ENCODE measurements at regions not wholly inside any gene's neighbourhood (a gene's known extent, or its start where the extent isn't known, plus 50 kb on each side); places are given as distances from the start of the nearest gene placed in this dataset.
"Not testable (repeated sequence)": the region's sequence is repeated elsewhere in the genome, so short reads cannot be mapped to it uniquely, and the experiment has no call there.

GRCh38 chr1:187838335-187839293, 1009.9 kb downstream of the PLA2G4A start:
- no peak for DNase-seq (ENCODE audit: low spot score)

GRCh38 chr1:187839873-187840272, 1011.1 kb downstream of the PLA2G4A start:
- no peak for DNase-seq (ENCODE audit: low spot score)

- no peak for DNase-seq (ENCODE audit: low spot score)
Observed at GRCh38 chr1:187840557-187840956, 1011.8 kb downstream of the PLA2G4A start.

DNA sequence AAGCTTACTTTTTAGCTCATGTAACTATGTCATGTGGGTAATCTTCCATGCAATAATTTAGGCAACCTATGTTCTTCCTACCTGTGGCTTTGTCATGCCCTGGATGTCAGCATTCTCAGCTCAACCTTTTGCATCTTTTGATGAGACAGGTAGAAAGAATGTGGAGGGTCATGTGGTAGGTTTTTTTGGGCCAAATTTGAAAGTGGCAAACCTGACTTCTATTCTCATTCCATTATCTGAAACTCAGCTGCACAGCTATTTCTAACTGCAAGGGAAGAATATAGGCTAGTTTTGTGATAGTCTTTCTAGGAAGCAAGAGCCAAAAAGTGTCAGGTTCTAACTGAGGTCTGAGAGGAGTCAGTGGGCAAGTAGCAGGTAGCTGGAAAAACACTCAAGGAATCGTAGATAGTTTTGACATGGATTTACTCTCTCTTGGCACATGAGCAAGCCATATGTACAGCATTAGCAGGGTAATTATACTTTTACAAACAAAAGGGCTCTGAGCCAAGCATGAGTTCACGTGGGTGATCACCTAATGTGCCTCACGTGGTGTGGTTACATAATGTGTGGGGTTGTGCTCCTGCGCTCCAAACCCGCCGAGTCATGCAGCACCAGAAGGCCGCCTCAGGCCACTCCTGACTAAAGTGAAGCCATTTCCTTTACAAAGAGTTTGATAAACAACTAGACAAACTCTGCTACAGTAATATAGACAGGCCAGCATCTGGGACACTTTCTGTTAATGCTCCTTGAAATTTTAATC, 1013.8 kb downstream of the PLA2G4A start:
- no peak for DNase-seq (ENCODE audit: low spot score)

- DNase-seq (ENCODE audit: low spot score), result no peak
Observed at GRCh38 chr1:187844313-187844712, 1015.6 kb downstream of the PLA2G4A start.

GRCh38 chr1:187847531-187847930, 1018.8 kb downstream of the PLA2G4A start:
- no peak for DNase-seq (ENCODE audit: low spot score)

GRCh38 chr1:187848321-187848720, 1019.6 kb downstream of the PLA2G4A start:
- DNase-seq (ENCODE audit: low spot score), result no peak

GRCh38 chr1:187850146-187850545, 1021.4 kb downstream of the PLA2G4A start:
- not testable (repeated sequence) for DNase-seq (ENCODE audit: low spot score)

GRCh38 chr1:187853505-187853904, 1024.8 kb downstream of the PLA2G4A start:
- DNase-seq (ENCODE audit: low spot score), result no peak

DNA sequence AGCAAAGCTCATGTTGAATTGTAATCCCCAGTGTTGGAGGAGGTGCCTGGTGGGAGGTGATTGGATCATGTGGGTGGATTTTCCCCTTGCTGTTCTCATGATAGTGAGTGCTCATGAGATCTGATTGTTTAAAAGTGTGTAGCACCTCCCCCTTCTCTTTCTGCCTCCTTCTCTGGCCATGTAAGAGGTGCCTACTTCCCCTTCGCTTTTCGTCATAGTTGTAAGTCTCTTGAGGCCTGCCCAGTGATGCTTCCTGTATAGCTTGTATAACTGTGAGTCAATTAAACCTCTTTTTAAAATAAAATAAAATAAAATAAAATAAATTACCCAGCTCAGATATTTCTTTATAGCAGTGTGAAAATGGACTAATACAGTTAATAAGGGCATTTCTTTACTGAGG, 1025.7 kb downstream of the PLA2G4A start:
- no peak for DNase-seq (ENCODE audit: low spot score)

DNA sequence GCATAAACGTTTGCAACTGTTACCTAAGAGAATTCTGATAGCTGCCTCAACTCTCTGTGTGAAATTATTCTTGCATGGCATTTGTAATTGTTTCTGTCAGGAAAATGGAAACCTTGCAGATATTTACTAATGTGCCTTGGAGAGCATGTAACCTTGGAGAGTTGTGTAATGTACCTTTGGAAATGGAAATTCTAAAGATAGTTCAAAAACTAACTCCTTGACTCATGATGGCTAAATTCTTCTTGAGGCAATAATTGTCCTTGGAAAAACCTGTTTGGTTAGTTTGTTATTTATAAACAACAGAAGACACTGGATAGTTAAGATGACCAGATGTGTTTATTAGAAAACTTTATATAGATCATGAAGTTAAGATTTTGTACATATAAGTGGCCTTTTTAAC, 1033.8 kb downstream of the PLA2G4A start:
- DNase-seq (ENCODE audit: low spot score), result no peak

- DNase-seq (ENCODE audit: low spot score), result no peak
Observed at GRCh38 chr1:187870552-187870951, 1041.8 kb downstream of the PLA2G4A start.

GRCh38 chr1:187871177-187871845, 1042.6 kb downstream of the PLA2G4A start:
- no peak for DNase-seq (ENCODE audit: low spot score)

GRCh38 chr1:187872550-187872949, 1043.8 kb downstream of the PLA2G4A start:
- no peak for DNase-seq (ENCODE audit: low spot score)

GRCh38 chr1:187873126-187873525, 1044.4 kb downstream of the PLA2G4A start:
- no peak for DNase-seq (ENCODE audit: low spot score)

GRCh38 chr1:187876775-187877174, 1048.0 kb downstream of the PLA2G4A start:
- DNase-seq (ENCODE audit: low spot score), result no peak

- no peak for DNase-seq (ENCODE audit: low spot score)
Observed at GRCh38 chr1:187877220-187877619, 1048.5 kb downstream of the PLA2G4A start.

DNA sequence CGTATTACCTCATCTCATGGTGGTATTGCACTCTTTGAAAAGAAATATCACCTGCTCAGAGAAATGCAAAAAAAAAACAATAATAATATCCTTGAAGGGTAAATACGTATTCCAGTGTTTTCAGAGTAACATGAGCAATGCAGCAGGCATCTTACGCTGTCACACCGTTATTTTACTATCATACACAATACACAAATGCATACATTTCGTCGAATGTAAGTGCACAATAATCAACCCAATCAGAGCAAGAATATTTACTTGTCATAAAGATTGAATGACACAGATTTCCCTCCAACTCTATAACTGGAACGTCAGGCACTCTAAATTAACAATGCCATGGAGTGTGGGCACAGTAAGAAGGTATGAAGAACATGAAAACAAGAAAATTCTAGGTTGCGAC, 1050.1 kb downstream of the PLA2G4A start:
- no peak for DNase-seq (ENCODE audit: low spot score)

- no peak for DNase-seq (ENCODE audit: low spot score)
Observed at GRCh38 chr1:187883356-187883755, 1054.6 kb downstream of the PLA2G4A start.

- no peak for DNase-seq (ENCODE audit: low spot score)
Observed at GRCh38 chr1:187891993-187892682, 1063.4 kb downstream of the PLA2G4A start.

DNA sequence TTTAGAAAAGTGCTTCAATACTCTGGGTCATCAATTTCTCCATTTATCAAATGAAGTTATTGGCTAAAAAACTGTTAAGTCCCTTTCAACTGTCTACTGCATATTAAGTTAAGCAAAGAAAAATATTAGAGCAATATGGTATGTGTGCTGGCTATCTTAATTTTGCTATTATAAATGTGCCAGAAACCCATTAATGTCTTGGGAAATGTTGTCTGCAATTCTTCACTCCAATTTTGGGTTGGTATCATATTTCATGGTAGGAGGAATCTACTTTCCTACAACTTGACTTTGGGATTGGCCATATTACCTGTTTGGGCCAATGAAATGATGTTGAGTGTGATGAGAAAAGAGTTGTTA, 1063.9 kb downstream of the PLA2G4A start:
- no peak for DNase-seq (ENCODE audit: low spot score)

GRCh38 chr1:187893471-187893870, 1064.7 kb downstream of the PLA2G4A start:
- DNase-seq (ENCODE audit: low spot score), result no peak

All from CD4-positive, alpha-beta T cell treated with Interleukin-6 at 100 ng/mL for 8 hours (primary cell).